K562 (cell line): ENCODE measurements at regions not wholly inside any gene's neighbourhood (a gene's known extent, or its start where the extent isn't known, plus 50 kb on each side); places are given as distances from the start of the nearest gene placed in this dataset.

ENCODE experiments used
- ATAC-seq: fragments of 200-7000 bp; cut with Tn5 transposase; 3 replicates; pipeline ENCODE4 v1.9.1; 2020; ENCODE audit warnings: moderate library complexity
- BruUV-seq: library from RNA; stranded (reverse); fragments of 400-500 nt; replicated peaks from 2 replicates; lab custom pipeline; 2021; lab: Mats Ljungman, UMichigan
- CTCF ChIA-PET: fragments of 300-600 bp; formaldehyde crosslinking; extraction: SDS; loops from one replicate; lab custom pipeline; 2021; ENCODE audit warnings: low intra/inter-chr PET ratio; lab: Yijun Ruan, JAX
- POLR2A ChIA-PET: fragments of 300-600, 350-650 bp; sonication (Branson Sonifier 250); formaldehyde crosslinking; extraction: SDS; loops from one replicate; lab custom pipeline; 2021; ENCODE audit warnings: antibody characterized with exemption, inconsistent platforms; lab: Yijun Ruan, JAX
- DNase-seq, 4 experiments: peaks; one replicate each; pipeline versions ENCODE4 v3.0.0 to v3.0.0-alpha.2; 2011 to 2018; ENCODE audit warnings: low spot score in 3 of 4, mixed read lengths in 3 of 4; ENCODE audit errors: extremely low read depth in 1 of 4
- FAIRE-seq: peaks from 2 replicates; lab custom pipeline; 2011; peaks lifted over from hg19 to GRCh38; lab: Jason Lieb, UNC
- H2AFZ ChIP-seq: 2 replicates; pipeline ENCODE4 v1.6.0; 2011; ENCODE audit warnings: low read depth, low read length, control low read depth, inconsistent platforms
- H3K27ac ChIP-seq: fragments of 200-600 bp; 3 replicates; pipeline ENCODE4 v1.8.0; 2011; ENCODE audit warnings: low read depth, mild to moderate bottlenecking, control low read depth, inconsistent platforms, low read length, moderate library complexity, mixed read lengths; ENCODE audit errors: extremely low read depth
- H3K27me3 ChIP-seq, 2 experiments: fragments of 300-600 bp in 1 of 2; 2 replicates in 1 of 2; 3 replicates in 1 of 2; pipeline versions ENCODE4 v1.6.0 to v1.8.0; 2011; ENCODE audit warnings: inconsistent platforms in 2 of 2, low read length in 2 of 2, mild to moderate bottlenecking in 1 of 2, mixed read lengths in 1 of 2, moderate library complexity in 1 of 2; ENCODE audit not compliant: control insufficient read depth in 2 of 2, insufficient read depth in 2 of 2
- H3K36me3 ChIP-seq: fragments of 300-600 bp; 3 replicates; pipeline ENCODE4 v1.8.0; 2011; ENCODE audit warnings: mild to moderate bottlenecking, low read length, inconsistent platforms; ENCODE audit not compliant: control insufficient read depth, insufficient read depth
- H3K4me1 ChIP-seq, 2 experiments: fragments of 200-600 bp in 1 of 2; replicated peaks in 1 of 2; 2 replicates in 1 of 2; 3 replicates in 1 of 2; pipeline versions ENCODE4 v1.5.1 to v1.8.0; 2011; ENCODE audit warnings: inconsistent platforms in 2 of 2, low read length in 2 of 2, mild to moderate bottlenecking in 1 of 2, mixed read lengths in 1 of 2, moderate library complexity in 1 of 2; ENCODE audit not compliant: control insufficient read depth in 2 of 2, insufficient read depth in 2 of 2
- H3K4me2 ChIP-seq: 2 replicates; pipeline ENCODE4 v1.6.1; 2011; ENCODE audit warnings: low read length, control low read depth, inconsistent platforms, mixed read lengths; ENCODE audit not compliant: insufficient read depth
- H3K4me3 ChIP-seq: fragments of 200-600 bp; sonication (generic), shearing (Covaris generic); 2 replicates; pipeline ENCODE4 v1.5.1; 2016; ENCODE audit warnings: control low read depth, inconsistent platforms
- H3K79me2 ChIP-seq: fragments of 200-600 bp; 3 replicates; pipeline ENCODE4 v1.8.0; 2011; ENCODE audit warnings: low read length, inconsistent platforms; ENCODE audit not compliant: control insufficient read depth, insufficient read depth
- H3K9ac ChIP-seq, 2 experiments: 2 replicates each; pipeline versions ENCODE4 v1.6.0 to v1.6.1; 2011; ENCODE audit warnings: low read depth in 2 of 2, low read length in 2 of 2, control low read depth in 1 of 2, inconsistent platforms in 1 of 2, mild to moderate bottlenecking in 1 of 2, mixed read lengths in 1 of 2; ENCODE audit not compliant: insufficient read depth in 1 of 2
- H3K9me1 ChIP-seq: one replicate; pipeline ENCODE4 v1.6.0; 2011; ENCODE audit warnings: inconsistent platforms, mild to moderate bottlenecking, low read length, moderate library complexity; ENCODE audit not compliant: control insufficient read depth, insufficient read depth
- H3K9me3 ChIP-seq: replicated peaks from 2 replicates; pipeline ENCODE4 v1.5.1; 2011; ENCODE audit warnings: low read depth, low read length, inconsistent platforms; ENCODE audit not compliant: control insufficient read depth, insufficient read depth
- H4K20me1 ChIP-seq: replicated peaks from 2 replicates; pipeline ENCODE4 v1.6.1; 2011; ENCODE audit warnings: low read length, inconsistent platforms, mixed read lengths; ENCODE audit not compliant: control insufficient read depth, insufficient read depth
- FOXP1 ChIP-seq: sonication (generic); formaldehyde crosslinking; IDR thresholded peaks from 2 replicates; pipeline ENCODE4 v1.8.0; 2022; ENCODE audit warnings: mild to moderate bottlenecking, missing genetic modification reagents
- HMGXB4 ChIP-seq: sonication (generic); formaldehyde crosslinking; IDR thresholded peaks from 2 replicates; pipeline ENCODE4 v1.8.1; 2023; ENCODE audit warnings: mild to moderate bottlenecking, missing genetic modification reagents
- MAFF ChIP-seq: IDR thresholded peaks from 2 replicates; pipeline ENCODE4 v1.6.1; 2012; ENCODE audit warnings: low read length, improper control_type of control experiment
- RERE ChIP-seq: sonication (generic); formaldehyde crosslinking; IDR thresholded peaks from 2 replicates; pipeline ENCODE4 v1.8.0; 2023; ENCODE audit warnings: missing genetic modification reagents, mild to moderate bottlenecking, borderline replicate concordance
- ZNF311 ChIP-seq: fragments of 250-450 bp; sonication (Bioruptor Pico); IDR thresholded peaks from 2 replicates; pipeline ENCODE4 v1.4.0; 2020; ENCODE audit warnings: mild to moderate bottlenecking, moderate library complexity
- ZNF398 ChIP-seq: fragments of 250-450 bp; sonication (Bioruptor Pico); IDR thresholded peaks from 2 replicates; pipeline ENCODE4 v1.8.0; 2021; ENCODE audit warnings: moderate library complexity, mild to moderate bottlenecking, inconsistent platforms
- ZNF766 ChIP-seq: fragments of 200-800 bp; sonication (Bioruptor generic); conservative IDR thresholded peaks from 2 replicates; pipeline ENCODE4 v1.6.1; 2016; ENCODE audit warnings: missing genetic modification characterization, missing compliant biosample characterization
- WGBS: fragments of 100-300 bp; shearing (Covaris generic); methylation state at CpG from one replicate; pipeline ENCODE4 v1.1.6; 2016; ENCODE audit warnings: low coverage, mixed read lengths; ENCODE audit not compliant: insufficient coverage; ENCODE audit errors: missing lambda C conversion rate; 5-methylcytosine and 5-hydroxymethylcytosine counted together
- in situ Hi-C: fragments of 300-500 bp; cut with MboI; formaldehyde crosslinking; loops from 4 replicates; pipeline ENCODE4 v1.15.0; 2018; ENCODE audit warnings: inconsistent platforms, mixed read lengths
- intact Hi-C: fragments of 100-400 bp; cut with micrococcal nuclease; formaldehyde crosslinking; loops from 2 replicates; pipeline ENCODE4 v1.14.2; 2022

GRCh38 chr5:87101321-87101720, 166.4 kb upstream of the RASA1 start:
- no peak overlapping the region for H3K4me3 ChIP-seq
- no peaks in the 10 kb centered on the region for H3K4me1 ChIP-seq
- FAIRE-seq, result no peak
- DNase-seq, result no peak
- no peak overlapping the region for H3K27ac ChIP-seq
- H3K36me3 ChIP-seq, result no peaks in the 10 kb centered on the region
- no peaks in the 10 kb centered on the region for H3K9me3 ChIP-seq
- no peaks in the 10 kb centered on the region for H3K9me1 ChIP-seq
- no peak overlapping the region for H3K9ac ChIP-seq
- in situ Hi-C loops, result no loop called here
- H3K4me2 ChIP-seq, result no peak overlapping the region
- ATAC-seq, result no peak
- no peaks in the 10 kb centered on the region for H3K27me3 ChIP-seq
- TF ChIP-seq FOXP1 (CRISPR knock-in tag) (no peak), HMGXB4 (CRISPR knock-in tag) (no peak)
- no TSS peak for BruUV-seq
- ChIA-PET CTCF (no interaction called here), POLR2A (no interaction called here)
- no peaks in the 10 kb centered on the region for H4K20me1 ChIP-seq
- no peak overlapping the region for H2AFZ ChIP-seq
- intact Hi-C loops, result no loop called here
- no peaks in the 10 kb centered on the region for H3K79me2 ChIP-seq
- WGBS, result 11% methylated on average over 3 of the region's 3 CpGs

GRCh38 chr5:87102841-87103240, 164.8 kb upstream of the RASA1 start:
- in situ Hi-C loops (no loop called here), intact Hi-C loops (no loop called here)
- no peaks in the 10 kb centered on the region for H3K36me3 ChIP-seq
- no peak overlapping the region for H3K4me2 ChIP-seq
- H3K9ac ChIP-seq, result no peak overlapping the region
- no peaks in the 10 kb centered on the region for H3K79me2 ChIP-seq
- FAIRE-seq (no peak), ATAC-seq (no peak), DNase-seq (no peak)
- ChIA-PET POLR2A (no interaction called here), CTCF (no interaction called here)
- no TSS peak for BruUV-seq
- 11% methylated on average over 1 of the region's 1 CpG for WGBS
- H3K9me1 ChIP-seq, result no peaks in the 10 kb centered on the region
- no peak overlapping the region for H3K4me3 ChIP-seq
- no peaks in the 10 kb centered on the region for H3K27me3 ChIP-seq
- H4K20me1 ChIP-seq, result no peaks in the 10 kb centered on the region
- no peak overlapping the region for H2AFZ ChIP-seq
- no peak overlapping the region for H3K27ac ChIP-seq
- no peaks in the 10 kb centered on the region for H3K4me1 ChIP-seq
- no peaks in the 10 kb centered on the region for H3K9me3 ChIP-seq
- TF ChIP-seq RERE (CRISPR knock-in tag), result no peak
- no peak for TF ChIP-seq MAFF
- no peak for TF ChIP-seq ZNF311 (CRISPR knock-in tag)
- no peak for TF ChIP-seq ZNF398 (CRISPR knock-in tag)
- no peak for TF ChIP-seq ZNF766 (CRISPR knock-in tag)
